ENCODE measurements at regions not wholly inside any gene's neighbourhood (a gene's known extent, or its start where the extent isn't known, plus 50 kb on each side); places are given as distances from the start of the nearest gene placed in this dataset.
"Not testable (repeated sequence)": the region's sequence is repeated elsewhere in the genome, so short reads cannot be mapped to it uniquely, and the experiment has no call there.

DNA sequence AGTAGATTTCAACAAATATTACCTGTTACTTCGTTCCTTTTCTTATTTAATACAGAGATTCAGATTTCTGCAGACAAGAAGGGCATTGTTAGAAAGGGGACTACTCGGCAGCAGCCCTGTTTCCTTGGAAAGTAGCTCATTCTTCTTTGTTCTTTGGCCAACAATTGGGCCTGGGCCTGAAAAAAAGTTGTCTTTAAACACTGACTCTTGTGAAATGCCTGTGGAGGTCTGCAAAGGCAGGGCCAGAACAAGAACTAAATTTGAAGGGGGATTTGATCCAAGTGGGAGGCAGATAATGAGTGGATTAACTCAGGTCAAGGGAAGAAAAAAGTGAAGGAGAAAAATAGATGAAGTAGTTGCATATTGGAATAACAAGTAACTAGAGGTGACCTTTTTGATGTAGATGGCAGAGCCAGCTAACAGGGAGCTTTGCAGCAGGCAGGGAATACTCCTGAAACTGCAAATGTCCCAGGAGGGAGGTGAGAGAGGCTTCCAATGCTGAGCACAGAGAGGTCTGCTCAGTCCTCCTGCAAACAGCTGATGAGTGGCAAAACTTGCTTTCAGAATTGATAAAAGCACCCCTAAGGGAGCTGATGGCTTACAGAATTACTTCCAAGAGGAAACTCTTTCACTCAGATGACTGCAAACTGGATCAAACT, 393.2 kb upstream of the HS3ST1 start:
- DNase-seq: no peak
- intact Hi-C loops (cut with micrococcal nuclease): no loop called here
- no peak for ATAC-seq

- ATAC-seq (peak; percentile 23), DNase-seq (no peak)
- intact Hi-C loops (cut with micrococcal nuclease): no loop called here
Measured at GRCh38 chr4:11817088-11817487, 388.4 kb upstream of the HS3ST1 start.

DNA sequence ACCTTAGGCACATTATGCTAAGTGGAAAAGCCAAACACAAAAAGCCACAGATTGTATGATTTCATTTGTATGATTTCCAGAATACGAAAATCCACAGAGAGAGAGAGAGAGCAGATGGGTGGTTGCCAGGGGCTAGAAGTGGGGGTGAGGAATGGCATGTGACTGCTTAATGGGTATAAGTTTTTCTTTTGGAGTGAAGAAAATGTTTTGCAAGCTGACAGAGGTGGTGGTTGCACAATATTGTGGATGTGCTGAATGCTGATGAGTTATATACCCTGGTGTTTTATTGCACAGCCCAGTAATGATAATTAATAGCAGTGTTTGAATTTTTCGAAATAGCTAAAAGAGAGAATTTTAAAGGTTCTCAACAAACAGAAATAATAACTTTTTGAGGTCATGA, 386.1 kb upstream of the HS3ST1 start:
- intact Hi-C loops (cut with micrococcal nuclease): no loop called here
- ATAC-seq (no peak), DNase-seq (no peak)

GRCh38 chr4:11813951-11814446, 385.3 kb upstream of the HS3ST1 start:
- no peak for DNase-seq
- ATAC-seq: no peak
- intact Hi-C loops (cut with micrococcal nuclease): no loop called here

- DNase-seq; intact Hi-C loops (cut with micrococcal nuclease); ATAC-seq: not testable (repeated sequence)
Measured at GRCh38 chr4:11811521-11811920, 382.8 kb upstream of the HS3ST1 start.

DNA sequence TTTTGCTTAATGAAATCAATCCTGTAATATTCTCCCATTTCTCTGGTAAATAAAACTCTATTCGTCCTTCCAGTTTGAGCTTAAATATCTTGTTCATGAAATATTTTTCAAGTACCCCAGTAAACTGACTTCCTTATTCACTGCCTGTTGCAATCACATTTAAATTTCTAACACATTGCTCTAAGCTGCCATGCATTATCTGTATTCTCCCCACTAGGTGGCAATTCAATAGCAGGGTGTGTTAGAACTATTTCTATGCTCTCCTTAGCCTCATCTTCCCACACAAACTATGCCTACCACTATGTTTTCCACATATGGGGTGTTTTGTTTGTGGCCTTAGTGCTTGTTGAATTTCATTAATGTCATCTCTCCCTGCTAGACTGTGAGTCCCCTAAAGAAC, 377.1 kb upstream of the HS3ST1 start:
- intact Hi-C loops (cut with micrococcal nuclease): loop anchor here (10.0 kb wide), 1 partner anchor 149 kb away; no protein-coding TSS in a partner anchor
- DNase-seq: no peak
- ATAC-seq: peak; percentile 77

DNA sequence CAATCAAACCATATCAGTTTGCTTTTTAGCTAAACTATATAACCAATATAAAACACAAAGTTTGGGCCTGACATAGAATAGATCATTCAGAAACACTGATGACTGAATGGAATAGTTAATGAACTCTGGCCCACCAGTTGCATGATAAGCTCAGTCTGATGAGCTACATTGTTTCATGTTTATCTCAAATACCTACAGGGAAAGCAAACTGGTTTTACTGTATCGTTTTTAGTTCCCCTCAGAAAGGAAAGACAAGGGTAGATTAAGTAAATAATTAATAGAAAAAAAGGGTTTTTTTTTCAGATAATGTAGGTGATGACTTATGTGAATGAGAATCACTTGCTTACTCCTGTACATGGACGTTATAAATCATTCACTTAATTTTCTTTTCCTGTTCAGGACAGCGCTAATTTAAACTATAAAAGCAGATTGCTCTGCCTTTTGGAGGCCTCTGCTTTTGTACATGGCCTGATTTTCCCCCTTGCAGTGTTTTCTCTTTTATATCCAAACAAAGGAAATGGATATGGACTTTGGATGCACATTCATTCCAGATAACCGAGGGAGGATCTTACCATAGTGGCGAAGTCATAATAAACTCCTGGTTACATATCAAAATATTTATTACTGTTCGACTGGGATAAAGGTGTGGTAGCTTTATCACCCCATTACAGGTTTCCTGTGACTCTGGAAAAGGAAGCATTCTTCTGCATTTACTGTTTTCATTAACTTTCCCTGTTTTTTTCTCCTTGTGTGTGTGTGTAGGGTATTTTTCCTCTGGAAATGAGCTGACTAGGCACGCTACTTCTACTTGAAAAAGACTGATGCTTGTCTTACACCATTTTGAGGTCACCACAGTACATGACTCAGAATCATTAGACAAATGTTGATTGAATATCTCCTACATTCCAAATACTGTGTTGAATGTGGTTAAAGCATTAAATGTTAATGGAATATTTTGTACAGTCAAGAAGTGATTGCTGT, 373.1 kb upstream of the HS3ST1 start:
- intact Hi-C loops (cut with micrococcal nuclease): loop anchor here (10.0 kb wide), 1 partner anchor 153 kb away; no protein-coding TSS in a partner anchor
- DNase-seq (no peak), ATAC-seq (no peak)

GRCh38 chr4:11799196-11799595, 370.5 kb upstream of the HS3ST1 start:
- ATAC-seq (no peak), DNase-seq (no peak)
- intact Hi-C loops (cut with micrococcal nuclease): no loop called here

DNA sequence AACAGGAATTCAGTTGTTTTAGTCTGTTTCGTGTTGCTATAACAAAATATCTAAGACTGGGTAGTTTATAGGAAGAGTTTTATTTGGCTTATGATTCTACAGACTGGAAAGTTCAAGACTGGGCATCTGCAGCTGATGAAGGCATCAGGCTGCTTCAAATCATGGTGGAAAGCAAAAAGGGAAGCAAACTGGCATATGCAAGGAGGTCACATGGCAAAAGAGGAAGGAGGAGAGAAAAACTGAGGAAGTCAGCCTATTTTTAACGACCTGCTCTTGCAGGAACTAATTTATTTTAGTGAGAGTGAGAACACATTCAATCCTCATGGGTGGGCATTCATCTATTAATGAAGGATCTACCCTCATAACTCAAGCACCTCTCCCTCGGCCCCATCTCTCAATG, 363.1 kb upstream of the HS3ST1 start:
- ATAC-seq: no peak
- no peak for DNase-seq
- intact Hi-C loops (cut with micrococcal nuclease): no loop called here

GRCh38 chr4:11790230-11790629, 361.5 kb upstream of the HS3ST1 start:
- intact Hi-C loops (cut with micrococcal nuclease): no loop called here
- ATAC-seq (no peak), DNase-seq (no peak)

DNA sequence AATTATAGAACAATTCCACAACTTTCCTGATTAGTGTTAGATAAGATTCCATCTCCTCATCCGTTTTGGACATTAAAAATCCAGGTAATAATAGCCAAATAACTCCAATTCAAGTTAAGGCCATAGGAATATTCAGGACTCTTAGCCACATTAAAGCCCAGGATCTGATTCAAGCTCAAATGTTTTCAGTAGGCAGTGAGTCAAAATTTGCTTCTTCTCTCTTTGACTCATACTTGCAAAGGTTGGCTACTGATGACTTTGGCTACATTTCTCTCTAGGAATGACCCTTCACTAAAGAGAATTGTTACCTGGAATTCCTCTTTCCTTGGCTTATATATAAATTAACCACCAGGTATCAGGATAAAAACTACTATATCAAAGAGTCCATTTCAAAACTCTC, 354.9 kb upstream of the HS3ST1 start:
- no peak for ATAC-seq
- intact Hi-C loops (cut with micrococcal nuclease): no loop called here
- no peak for DNase-seq

DNA sequence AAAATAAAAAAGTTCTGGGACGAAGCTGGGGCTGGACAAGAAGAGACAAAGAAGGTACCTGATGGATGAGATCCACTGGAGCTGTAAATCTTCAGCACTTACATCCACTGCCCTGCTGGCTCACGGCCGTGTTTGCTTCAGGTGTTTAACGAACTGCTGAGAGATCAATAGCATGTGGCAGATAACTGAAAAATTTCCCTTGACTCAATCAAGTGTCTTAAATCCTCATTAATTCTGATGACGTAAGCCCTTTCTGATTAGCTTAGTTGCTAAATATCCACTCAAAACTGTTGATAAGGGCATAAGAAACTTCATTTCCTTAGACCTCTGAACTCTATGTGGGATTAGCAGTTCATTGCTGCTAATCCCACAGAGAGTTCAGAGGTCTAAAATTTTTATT, 354.2 kb upstream of the HS3ST1 start:
- intact Hi-C loops (cut with micrococcal nuclease): no loop called here
- no peak for DNase-seq
- no peak for ATAC-seq

- DNase-seq: no peak
- intact Hi-C loops (cut with micrococcal nuclease): no loop called here
- no peak for ATAC-seq
Measured at GRCh38 chr4:11777447-11777846, 348.8 kb upstream of the HS3ST1 start.

GRCh38 chr4:11774346-11774745, 345.7 kb upstream of the HS3ST1 start:
- DNase-seq: no peak
- peak; percentile 48 for ATAC-seq
- intact Hi-C loops (cut with micrococcal nuclease): no loop called here

DNA sequence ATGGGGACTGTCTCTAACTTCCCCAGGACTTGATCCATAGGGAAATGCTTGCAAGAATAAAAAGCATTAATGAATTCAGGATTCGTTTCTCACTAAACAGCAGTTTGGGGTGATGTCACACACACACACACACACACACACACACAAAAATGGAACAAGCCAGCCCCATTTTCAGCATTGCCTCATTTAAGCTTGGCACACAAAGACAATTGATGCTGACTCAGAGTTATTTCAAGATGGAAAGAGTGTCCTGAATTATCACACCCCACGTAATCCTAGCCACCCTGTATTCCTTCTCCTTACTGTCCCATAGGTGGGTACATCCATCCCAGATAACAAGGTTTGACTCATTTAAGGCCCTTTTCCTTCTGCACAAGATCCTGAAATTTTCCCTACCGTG, 345.1 kb upstream of the HS3ST1 start:
- intact Hi-C loops (cut with micrococcal nuclease): no loop called here
- ATAC-seq (no peak), DNase-seq (no peak)

DNA sequence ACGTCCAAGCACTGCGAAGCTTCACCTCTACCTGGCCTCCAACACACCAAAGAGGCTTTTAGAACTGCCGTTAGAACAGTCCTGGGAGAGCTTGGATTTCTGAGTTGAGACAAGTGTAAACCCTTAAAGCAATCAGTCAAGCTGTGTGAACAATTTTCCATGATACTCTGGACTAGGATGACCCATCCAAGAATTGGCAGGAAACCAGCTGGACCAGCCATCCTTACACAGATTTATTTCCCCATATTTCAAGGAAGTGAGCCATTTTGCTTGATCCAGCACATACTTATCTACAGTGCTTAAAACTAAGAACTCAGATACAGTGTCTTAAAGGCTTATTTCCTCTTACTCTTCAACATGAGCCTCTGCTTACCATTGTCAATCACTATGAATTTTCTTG, 340.7 kb upstream of the HS3ST1 start:
- no peak for DNase-seq
- intact Hi-C loops (cut with micrococcal nuclease): no loop called here
- ATAC-seq: peak; percentile 47

GRCh38 chr4:11768251-11768972, 339.7 kb upstream of the HS3ST1 start:
- intact Hi-C loops (cut with micrococcal nuclease): no loop called here
- DNase-seq: no peak
- no peak for ATAC-seq

GRCh38 chr4:11765849-11766453, 337.3 kb upstream of the HS3ST1 start:
- ATAC-seq: peak; percentile 50
- intact Hi-C loops (cut with micrococcal nuclease): no loop called here
- no peak for DNase-seq

GRCh38 chr4:11748164-11748872, 319.6 kb upstream of the HS3ST1 start:
- intact Hi-C loops (cut with micrococcal nuclease): no loop called here
- DNase-seq: no peak
- no peak for ATAC-seq
